B cell (primary cell): ENCODE measurements at regions not wholly inside any gene's neighbourhood (a gene's known extent, or its start where the extent isn't known, plus 50 kb on each side); places are given as distances from the start of the nearest gene placed in this dataset.

Experiments used
- ATAC-seq: fragments of 200-7000 bp; cut with Tn5 transposase; one replicate; pipeline ENCODE4 v1.10.0; 2021; ENCODE audit warnings: low read depth, mild to moderate bottlenecking, moderate number of reproducible peaks, moderate library complexity
- CTCF ChIA-PET: fragments of 350-600 bp; sonication (Branson Sonifier 250); formaldehyde crosslinking; loops from one replicate; lab custom pipeline; 2021; ENCODE audit warnings: antibody characterized with exemption, inconsistent platforms; lab: Charles Lee
- POLR2A ChIA-PET: fragments of 350-600 bp; sonication (Branson Sonifier 250); formaldehyde crosslinking; loops from one replicate; lab custom pipeline; 2021; ENCODE audit warnings: antibody characterized with exemption; lab: Charles Lee
- DNase-seq: peaks from one replicate; pipeline ENCODE4 v3.0.0; 2013
- H2AFZ ChIP-seq: 2 replicates; pipeline ENCODE4 v1.6.1; 2012; ENCODE audit warnings: mild to moderate bottlenecking, low read depth, low read length; ENCODE audit not compliant: insufficient read depth, poor library complexity, severe bottlenecking
- H3K27ac ChIP-seq, 2 donors: 1 replicate in 1 of 2; 2 replicates in 1 of 2; pipeline ENCODE4 v1.5.1; 2012 to 2013; ENCODE audit warnings: low read length in 2 of 2, mild to moderate bottlenecking in 2 of 2, moderate library complexity in 1 of 2
- H3K27me3 ChIP-seq, 4 experiments: fragments of 200-600 bp in 1 of 4; sonication (generic) in 1 of 4; replicated peaks in 1 of 4; 1 replicate in 2 of 4; 2 replicates in 2 of 4; pipeline versions ENCODE4 v1.6.1 to v1.7.0; 2013 to 2016; ENCODE audit warnings: low read length in 3 of 4, mild to moderate bottlenecking in 2 of 4, mixed read lengths in 1 of 4, moderate library complexity in 1 of 4; ENCODE audit not compliant: insufficient read depth in 4 of 4, control insufficient read depth in 3 of 4; ENCODE audit errors: control extremely low read depth in 1 of 4
- H3K36me3 ChIP-seq, 2 experiments: replicated peaks in 1 of 2; 1 replicate in 1 of 2; 2 replicates in 1 of 2; pipeline versions ENCODE4 v1.6.1 to v1.7.1; 2013; ENCODE audit warnings: low read length in 1 of 2; ENCODE audit not compliant: insufficient read depth in 2 of 2, control insufficient read depth in 1 of 2; ENCODE audit errors: control extremely low read depth in 1 of 2, extremely low read depth in 1 of 2
- H3K4me1 ChIP-seq, 2 donors: fragments of 200-600 bp in 1 of 2; sonication (generic) in 1 of 2; 1 replicate in 1 of 2; 2 replicates in 1 of 2; pipeline versions ENCODE4 v1.5.1 to v1.6.1; 2013 to 2017; ENCODE audit warnings: low read length in 2 of 2; ENCODE audit not compliant: control insufficient read depth in 2 of 2, insufficient read depth in 2 of 2
- H3K4me2 ChIP-seq: replicated peaks from 2 replicates; pipeline ENCODE3; 2012; ENCODE audit warnings: mild to moderate bottlenecking, low read depth, low read length; ENCODE audit not compliant: poor library complexity, severe bottlenecking
- H3K4me3 ChIP-seq, 5 experiments: fragments of 200-600 bp in 1 of 5; sonication (generic) in 1 of 5; 1 replicate in 3 of 5; 2 replicates in 2 of 5; pipeline versions ENCODE4 v1.5.1 to v1.7.0; 2011 to 2016; ENCODE audit warnings: low read length in 4 of 5, mild to moderate bottlenecking in 4 of 5, low read depth in 2 of 5, control low read depth in 1 of 5, moderate library complexity in 1 of 5; ENCODE audit not compliant: insufficient read depth in 1 of 5; ENCODE audit errors: control extremely low read depth in 1 of 5, extremely low read depth in 1 of 5
- H3K79me2 ChIP-seq: fragments of 200-600 bp; sonication (generic); one replicate; pipeline ENCODE4 v1.6.0; 2016; ENCODE audit warnings: low read length; ENCODE audit not compliant: control insufficient read depth, insufficient read depth
- H3K9ac ChIP-seq: fragments of 200-600 bp; sonication (generic); 2 replicates; pipeline ENCODE4 v1.6.1; 2017; ENCODE audit warnings: mild to moderate bottlenecking, low read length, moderate library complexity
- H3K9me3 ChIP-seq, 3 donors: one replicate each; pipeline versions ENCODE4 v1.6.1 to v1.7.1; 2013; ENCODE audit warnings: low read length in 2 of 3; ENCODE audit not compliant: control insufficient read depth in 2 of 3, insufficient read depth in 1 of 3; ENCODE audit errors: control extremely low read depth in 1 of 3
- H4K20me1 ChIP-seq: 2 replicates; pipeline ENCODE4 v1.6.0; 2012; ENCODE audit warnings: mild to moderate bottlenecking, low read length; ENCODE audit not compliant: insufficient read depth, control insufficient read depth, poor library complexity, severe bottlenecking
- H3K27ac Mint-ChIP-seq: one replicate; pipeline ENCODE4 v1.8.0; 2021; ENCODE audit warnings: mixed read lengths
- H3K27me3 Mint-ChIP-seq: one replicate; pipeline ENCODE4 v1.8.0; 2021; ENCODE audit warnings: mixed read lengths
- H3K4me1 Mint-ChIP-seq: one replicate; pipeline ENCODE4 v1.8.0; 2021; ENCODE audit warnings: mixed read lengths
- H3K4me3 Mint-ChIP-seq: one replicate; pipeline ENCODE4 v1.8.0; 2021; ENCODE audit warnings: mixed read lengths
- H3K9me3 Mint-ChIP-seq: one replicate; pipeline ENCODE4 v1.8.0; 2022; ENCODE audit warnings: mixed read lengths; ENCODE audit not compliant: insufficient read depth
- CTCF ChIP-seq: fragments of 200-600 bp; IDR thresholded peaks from one replicate; pipeline ENCODE4 v1.8.0; 2022; ENCODE audit warnings: antibody characterized with exemption, mild to moderate bottlenecking
- EZH2 ChIP-seq: IDR thresholded peaks from 2 replicates; pipeline ENCODE4 v1.6.1; 2012; ENCODE audit warnings: borderline replicate concordance, low read depth, mild to moderate bottlenecking, moderate library complexity, low read length; ENCODE audit not compliant: insufficient read depth, poor library complexity, severe bottlenecking
- WGBS: methylation state at CpG from one replicate; pipeline ENCODE4 v1.1.5; 2013; ENCODE audit warnings: missing lambda C conversion rate; ENCODE audit not compliant: insufficient coverage; 5-methylcytosine and 5-hydroxymethylcytosine counted together
- intact Hi-C: fragments of 100-400 bp; cut with micrococcal nuclease; formaldehyde crosslinking; loops from one replicate; pipeline ENCODE4 v1.10.0; 2022

GRCh38 chr5:161150441-161150988, 298.5 kb upstream of the ATP10B start:
- Histone ChIP-seq H3K9ac (no peak overlapping the region), H3K27ac (no peak overlapping the region), H3K27me3 (no peaks in the 10 kb centered on the region), H3K4me3 (no peak overlapping the region), H3K4me2 (no peak overlapping the region), H3K9me3 (no peaks in the 10 kb centered on the region), H4K20me1 (no peaks in the 10 kb centered on the region), H3K36me3 (no peaks in the 10 kb centered on the region), H3K79me2 (no peaks in the 10 kb centered on the region), H2AFZ (no peak overlapping the region), H3K4me1 (no peaks in the 10 kb centered on the region)
- ChIA-PET POLR2A (no interaction called here), CTCF (no interaction called here)
- intact Hi-C loops: no loop called here
- H3K4me3 Mint-ChIP-seq: no peak overlapping the region
- no peaks in the 10 kb centered on the region for H3K27me3 Mint-ChIP-seq
- ATAC-seq (no peak), DNase-seq (no peak)
- no CpG with 5 or more reads among the region's 2 CpGs for WGBS
- no peaks in the 10 kb centered on the region for H3K4me1 Mint-ChIP-seq
- TF ChIP-seq EZH2 (no peak), CTCF (no peak)
- H3K9me3 Mint-ChIP-seq: no peaks in the 10 kb centered on the region
- no peak overlapping the region for H3K27ac Mint-ChIP-seq

GRCh38 chr5:161149078-161149477, 297.1 kb upstream of the ATP10B start:
- H3K4me1 ChIP-seq: no peaks in the 10 kb centered on the region
- intact Hi-C loops: no loop called here
- H3K27me3 ChIP-seq: no peaks in the 10 kb centered on the region
- H3K9ac ChIP-seq: no peak overlapping the region
- Mint-ChIP-seq H3K4me3 (no peak overlapping the region), H3K27me3 (no peaks in the 10 kb centered on the region), H3K27ac (no peak overlapping the region), H3K4me1 (no peaks in the 10 kb centered on the region), H3K9me3 (no peaks in the 10 kb centered on the region)
- ChIA-PET POLR2A (no interaction called here), CTCF (no interaction called here)
- DNase-seq: no peak
- no peaks in the 10 kb centered on the region for H3K36me3 ChIP-seq
- H2AFZ ChIP-seq: no peak overlapping the region
- H3K27ac ChIP-seq: no peak overlapping the region
- no peaks in the 10 kb centered on the region for H3K79me2 ChIP-seq
- no peak overlapping the region for H3K4me2 ChIP-seq
- no peak overlapping the region for H3K4me3 ChIP-seq
- ATAC-seq: no peak
- TF ChIP-seq EZH2 (no peak), CTCF (no peak)
- no peaks in the 10 kb centered on the region for H4K20me1 ChIP-seq
- no peaks in the 10 kb centered on the region for H3K9me3 ChIP-seq
